IMR-90 (cell line): ENCODE measurements at regions not wholly inside any gene's neighbourhood (a gene's known extent, or its start where the extent isn't known, plus 50 kb on each side); places are given as distances from the start of the nearest gene placed in this dataset.

ENCODE experiments used
- ATAC-seq: fragments of 200-7000 bp; cut with Tn5 transposase; 2 replicates; pipeline ENCODE4 v1.9.1; 2020; ENCODE audit warnings: low read depth, mild to moderate bottlenecking, moderate library complexity
- BruUV-seq: library from RNA; stranded (reverse); fragments of 400-500 nt; replicated peaks from 2 replicates; lab custom pipeline; 2021; lab: Mats Ljungman, UMichigan
- CTCF ChIA-PET: fragments of 300-600 bp; formaldehyde crosslinking; extraction: SDS; loops from one replicate; lab custom pipeline; 2021; ENCODE audit warnings: antibody characterized with exemption; lab: Yijun Ruan, JAX
- POLR2A ChIA-PET: fragments of 300-600 bp; sonication (Branson Sonifier 250); formaldehyde crosslinking; loops from one replicate; lab custom pipeline; 2022; ENCODE audit warnings: antibody characterized with exemption; ENCODE audit not compliant: unreplicated experiment; lab: Charles Lee
- DNase-seq: peaks from one replicate; pipeline ENCODE4 v3.0.0; 2013
- H2AFZ ChIP-seq: replicated peaks from 2 replicates; pipeline ENCODE3; 2013; ENCODE audit warnings: low read length, mild to moderate bottlenecking; ENCODE audit not compliant: poor library complexity
- H2AK5ac ChIP-seq: 2 replicates; pipeline ENCODE4 v1.6.1; 2013; ENCODE audit warnings: low read depth, low read length, inconsistent platforms
- H2AK9ac ChIP-seq: replicated peaks from 2 replicates; pipeline ENCODE3; 2013; ENCODE audit warnings: mild to moderate bottlenecking, low read depth, low read length, moderate library complexity; ENCODE audit not compliant: poor library complexity
- H2BK120ac ChIP-seq: 2 replicates; pipeline ENCODE4 v1.6.1; 2013; ENCODE audit warnings: low read depth, low read length, inconsistent platforms
- H2BK15ac ChIP-seq: 3 replicates; pipeline ENCODE4 v1.6.1; 2013; ENCODE audit warnings: low read depth, low read length, inconsistent platforms
- H2BK20ac ChIP-seq: 2 replicates; pipeline ENCODE4 v1.6.1; 2013; ENCODE audit warnings: low read depth, mild to moderate bottlenecking, inconsistent platforms, low read length, moderate library complexity
- H2BK5ac ChIP-seq: 2 replicates; pipeline ENCODE4 v1.6.1; 2013; ENCODE audit warnings: mild to moderate bottlenecking, low read depth, low read length, inconsistent platforms; ENCODE audit not compliant: poor library complexity, severe bottlenecking
- H3K14ac ChIP-seq: replicated peaks from 2 replicates; pipeline ENCODE4 v1.6.1; 2013; ENCODE audit warnings: low read depth, low read length, inconsistent platforms
- H3K18ac ChIP-seq: 2 replicates; pipeline ENCODE4 v1.6.1; 2013; ENCODE audit warnings: low read depth, low read length, control low read depth
- H3K23ac ChIP-seq: 2 replicates; pipeline ENCODE4 v1.6.1; 2013; ENCODE audit warnings: low read depth, low read length, inconsistent platforms
- H3K27ac ChIP-seq: 2 replicates; pipeline ENCODE4 v1.5.1; 2013; ENCODE audit warnings: mild to moderate bottlenecking, control low read depth, low read length; ENCODE audit not compliant: insufficient read depth
- H3K27me3 ChIP-seq: 2 replicates; pipeline ENCODE4 v1.6.1; 2013; ENCODE audit warnings: low read length; ENCODE audit not compliant: control insufficient read depth, insufficient read depth
- H3K36me3 ChIP-seq: 2 replicates; pipeline ENCODE4 v1.6.1; 2013; ENCODE audit warnings: low read length, mixed read lengths; ENCODE audit not compliant: control insufficient read depth, insufficient read depth
- H3K4ac ChIP-seq: 2 replicates; pipeline ENCODE4 v1.6.1; 2013; ENCODE audit warnings: low read depth, low read length, inconsistent platforms
- H3K4me1 ChIP-seq: 2 replicates; pipeline ENCODE4 v1.6.1; 2013; ENCODE audit warnings: low read length, mixed read lengths; ENCODE audit not compliant: control insufficient read depth, insufficient read depth
- H3K4me2 ChIP-seq: 2 replicates; pipeline ENCODE4 v1.6.1; 2013; ENCODE audit warnings: low read depth, mild to moderate bottlenecking, control low read depth, low read length, moderate library complexity
- H3K4me3 ChIP-seq: 2 replicates; pipeline ENCODE4 v1.5.1; 2013; ENCODE audit warnings: low read depth, mild to moderate bottlenecking, control low read depth, low read length, moderate library complexity; ENCODE audit not compliant: insufficient read depth
- H3K56ac ChIP-seq: 2 replicates; pipeline ENCODE4 v1.6.1; 2013; ENCODE audit warnings: low read length, inconsistent platforms; ENCODE audit not compliant: insufficient read depth; ENCODE audit errors: extremely low read depth
- H3K79me1 ChIP-seq, 2 experiments: 2 replicates each; pipeline ENCODE4 v1.6.1; 2013; ENCODE audit warnings: low read length in 2 of 2, inconsistent platforms in 1 of 2, low read depth in 1 of 2
- H3K9ac ChIP-seq: 2 replicates; pipeline ENCODE4 v1.6.1; 2013; ENCODE audit warnings: low read depth, low read length, control low read depth
- H3K9me1 ChIP-seq: 2 replicates; pipeline ENCODE4 v1.6.1; 2013; ENCODE audit warnings: low read length, inconsistent platforms; ENCODE audit not compliant: insufficient read depth
- H3K9me3 ChIP-seq: 2 replicates; pipeline ENCODE4 v1.6.1; 2013; ENCODE audit warnings: low read length; ENCODE audit not compliant: control insufficient read depth, insufficient read depth
- H4K20me1 ChIP-seq: 2 replicates; pipeline ENCODE4 v1.6.1; 2013; ENCODE audit warnings: low read length, inconsistent platforms; ENCODE audit not compliant: insufficient read depth
- H4K5ac ChIP-seq: 2 replicates; pipeline ENCODE4 v1.6.1; 2013; ENCODE audit warnings: mild to moderate bottlenecking, low read depth, low read length, control low read depth
- H4K8ac ChIP-seq, 2 experiments: 2 replicates each; pipeline ENCODE4 v1.6.1; 2013; ENCODE audit warnings: low read depth in 2 of 2, low read length in 2 of 2, control low read depth in 1 of 2, inconsistent platforms in 1 of 2
- H4K91ac ChIP-seq: 2 replicates; pipeline ENCODE4 v1.6.1; 2013; ENCODE audit warnings: low read depth, low read length, inconsistent platforms; ENCODE audit not compliant: insufficient read depth
- BHLHE40 ChIP-seq: fragments of 150-350 bp; IDR thresholded peaks from 2 replicates; pipeline ENCODE4 v1.6.1; 2016; ENCODE audit warnings: mild to moderate bottlenecking, low read depth, low read length
- CEBPB ChIP-seq: IDR thresholded peaks from 2 replicates; pipeline ENCODE4 v1.6.1; 2012; ENCODE audit warnings: low read depth, low read length, improper control_type of control experiment
- CHD1 ChIP-seq: IDR thresholded peaks from 2 replicates; pipeline ENCODE4 v1.6.1; 2012; ENCODE audit warnings: low read depth, low read length, improper control_type of control experiment
- MAFK ChIP-seq: IDR thresholded peaks from 2 replicates; pipeline ENCODE4 v1.6.1; 2012; ENCODE audit warnings: low read depth, low read length, improper control_type of control experiment
- NFE2L2 ChIP-seq: fragments of 150-350 bp; IDR thresholded peaks from 2 replicates; pipeline ENCODE4 v1.6.1; 2016; ENCODE audit warnings: low read depth, mild to moderate bottlenecking, low read length
- SMC3 ChIP-seq: fragments of 150-350 bp; IDR thresholded peaks from 2 replicates; pipeline ENCODE4 v1.6.1; 2016; ENCODE audit warnings: low read depth, mild to moderate bottlenecking, antibody characterized with exemption, low read length, moderate library complexity
- WGBS, 2 experiments: methylation state at CpG; one replicate each; pipeline versions ENCODE4 v1.1.5 to v1.1.7; 2013; ENCODE audit warnings: missing lambda C conversion rate in 2 of 2; ENCODE audit not compliant: insufficient read length in 1 of 2; ENCODE audit errors: extremely low coverage in 2 of 2; 5-methylcytosine and 5-hydroxymethylcytosine counted together
- dilution Hi-C: fragments of 300-500 bp; cut with HindIII; formaldehyde crosslinking; loops from one replicate; pipeline ENCODE4 v1.14.3; 2018; ENCODE audit warnings: low sequenced_read_pairs; ENCODE audit not compliant: unreplicated experiment
- in situ Hi-C: fragments of 300-500 bp; cut with MboI; formaldehyde crosslinking; loops from 3 replicates; pipeline ENCODE4 v1.14.3; 2019; ENCODE audit warnings: low sequenced_read_pairs, inconsistent platforms, mixed read lengths
- intact Hi-C: fragments of 100-400 bp; cut with micrococcal nuclease; formaldehyde crosslinking; loops from 2 replicates; pipeline ENCODE4 v1.10.0; 2022
- TF ChIP-seq, protein P1 (sequence below): fragments of 150-350 bp; IDR thresholded peaks from 2 replicates; pipeline ENCODE4 v1.6.1; 2016; ENCODE audit warnings: low read depth, mild to moderate bottlenecking, low read length, moderate library complexity, borderline replicate concordance

DNA sequence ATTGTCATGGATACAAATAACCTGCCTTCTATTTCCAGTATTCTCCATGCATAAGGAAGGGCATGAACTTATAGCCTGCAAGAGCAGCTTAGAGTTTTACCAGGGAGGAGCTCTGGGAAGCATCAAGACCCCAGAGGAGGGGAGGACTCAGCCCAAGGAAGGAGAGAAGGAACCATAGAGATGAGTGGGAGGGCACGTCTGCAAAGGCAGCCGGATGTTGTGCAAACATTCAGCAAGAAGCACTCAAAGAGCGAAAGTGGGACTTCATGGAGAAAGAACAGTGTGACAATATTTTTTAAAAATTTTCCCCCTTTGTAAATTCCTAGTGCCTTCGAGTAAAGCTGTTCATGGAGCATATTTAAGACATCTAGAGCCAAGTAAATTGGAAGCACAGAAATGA is 270.1 kb upstream of the PTGER4 start:
- no peaks in the 10 kb centered on the region for H4K20me1 ChIP-seq
- H3K18ac ChIP-seq = no peak overlapping the region
- dilution Hi-C loops = no loop called here
- no peak overlapping the region for H2BK5ac ChIP-seq
- no peak overlapping the region for H3K4ac ChIP-seq
- no peak for ATAC-seq
- in situ Hi-C loops = no loop called here
- no peak overlapping the region for H2BK15ac ChIP-seq
- DNase-seq = no peak
- H2BK20ac ChIP-seq = no peak overlapping the region
- BruUV-seq = no TSS peak
- H3K9me3 ChIP-seq = no peaks in the 10 kb centered on the region
- peaks cover 5% of the 10 kb centered on the region; the same call in 1 of the 2 replicates for H3K9me1 ChIP-seq
- H4K91ac ChIP-seq = no peak overlapping the region
- no peaks in the 10 kb centered on the region for H3K36me3 ChIP-seq
- H3K4me2 ChIP-seq = no peak overlapping the region
- CTCF ChIA-PET = no interaction called here
- TF ChIP-seq SMC3 = no peak
- no peak for TF ChIP-seq MAFK
- TF ChIP-seq, protein P1, sequence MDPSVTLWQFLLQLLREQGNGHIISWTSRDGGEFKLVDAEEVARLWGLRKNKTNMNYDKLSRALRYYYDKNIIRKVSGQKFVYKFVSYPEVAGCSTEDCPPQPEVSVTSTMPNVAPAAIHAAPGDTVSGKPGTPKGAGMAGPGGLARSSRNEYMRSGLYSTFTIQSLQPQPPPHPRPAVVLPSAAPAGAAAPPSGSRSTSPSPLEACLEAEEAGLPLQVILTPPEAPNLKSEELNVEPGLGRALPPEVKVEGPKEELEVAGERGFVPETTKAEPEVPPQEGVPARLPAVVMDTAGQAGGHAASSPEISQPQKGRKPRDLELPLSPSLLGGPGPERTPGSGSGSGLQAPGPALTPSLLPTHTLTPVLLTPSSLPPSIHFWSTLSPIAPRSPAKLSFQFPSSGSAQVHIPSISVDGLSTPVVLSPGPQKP = no peak
- no peak for TF ChIP-seq CEBPB
- no peak for TF ChIP-seq BHLHE40
- no peak for TF ChIP-seq CHD1
- no peak for TF ChIP-seq NFE2L2
- no peaks in the 10 kb centered on the region for H3K27me3 ChIP-seq
- no peak overlapping the region for H2AFZ ChIP-seq
- POLR2A ChIA-PET = no interaction called here
- no peak overlapping the region for H4K8ac ChIP-seq
- H2AK5ac ChIP-seq = no peak overlapping the region
- H4K5ac ChIP-seq = no peak overlapping the region
- no peak overlapping the region for H2BK120ac ChIP-seq
- H3K23ac ChIP-seq = no peak overlapping the region
- no CpG with 5 or more reads among the region's 4 CpGs for WGBS, 2 experiments
- no peak overlapping the region for H2AK9ac ChIP-seq
- H3K27ac ChIP-seq = no peak overlapping the region
- H3K79me1 ChIP-seq = no peaks in the 10 kb centered on the region
- H3K9ac ChIP-seq = no peak overlapping the region
- H3K4me1 ChIP-seq = peaks cover 4% of the 10 kb centered on the region
- no peak overlapping the region for H3K56ac ChIP-seq
- H3K4me3 ChIP-seq = no peak overlapping the region
- no peak overlapping the region for H3K14ac ChIP-seq
- intact Hi-C loops = no loop called here
